Right lobe of liver (tissue), 4 donors: ENCODE measurements at regions not wholly inside any gene's neighbourhood (a gene's known extent, or its start where the extent isn't known, plus 50 kb on each side); places are given as distances from the start of the nearest gene placed in this dataset.
"Not testable (repeated sequence)": the region's sequence is repeated elsewhere in the genome, so short reads cannot be mapped to it uniquely, and the experiment has no call there.

Source experiments
- POLR2A ChIP-seq: fragments of 450-650 bp; IDR thresholded peaks from one replicate; pipeline ENCODE4 v1.6.1; 2017; ENCODE audit warnings: antibody characterized with exemption, mild to moderate bottlenecking
- TF ChIP-seq, protein P1 (sequence below), 4 donors: fragments of 200-600 bp in 3 of 4; fragments of 450-650 bp in 1 of 4; IDR thresholded peaks; one replicate each; pipeline versions ENCODE4 v1.5.1 to v1.8.0; 2016 to 2022; ENCODE audit warnings: antibody characterized with exemption in 4 of 4, mild to moderate bottlenecking in 2 of 4
- donor health status: DM: no; HTN: no; CAD: no.
- donor health status: DM: no; HTN: no; CAD: no.
- donor health status: DM: no; HTN: yes; CAD: no.

DNA sequence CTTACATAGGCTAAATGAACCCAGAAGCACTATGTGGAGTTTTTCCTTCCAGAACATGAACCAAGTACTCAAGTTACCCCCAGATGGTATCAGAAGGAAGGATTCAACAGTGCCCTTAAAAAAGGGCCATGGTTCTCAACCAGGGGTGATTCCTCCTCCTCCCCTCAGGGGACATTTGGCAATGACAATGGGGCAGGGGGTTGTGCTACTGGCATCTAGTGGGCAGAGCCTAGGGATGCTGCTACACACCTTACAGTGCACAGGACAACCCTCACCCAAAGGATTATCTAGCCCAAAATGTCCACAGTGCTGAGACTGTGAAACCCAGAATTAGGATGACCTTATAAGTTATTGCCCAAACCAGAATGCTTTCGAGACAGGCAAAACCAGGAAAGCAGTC is 104.1 kb downstream of the NPIPA5 start:
- TF ChIP-seq POLR2A, result not testable (repeated sequence)
- TF ChIP-seq, protein P1, sequence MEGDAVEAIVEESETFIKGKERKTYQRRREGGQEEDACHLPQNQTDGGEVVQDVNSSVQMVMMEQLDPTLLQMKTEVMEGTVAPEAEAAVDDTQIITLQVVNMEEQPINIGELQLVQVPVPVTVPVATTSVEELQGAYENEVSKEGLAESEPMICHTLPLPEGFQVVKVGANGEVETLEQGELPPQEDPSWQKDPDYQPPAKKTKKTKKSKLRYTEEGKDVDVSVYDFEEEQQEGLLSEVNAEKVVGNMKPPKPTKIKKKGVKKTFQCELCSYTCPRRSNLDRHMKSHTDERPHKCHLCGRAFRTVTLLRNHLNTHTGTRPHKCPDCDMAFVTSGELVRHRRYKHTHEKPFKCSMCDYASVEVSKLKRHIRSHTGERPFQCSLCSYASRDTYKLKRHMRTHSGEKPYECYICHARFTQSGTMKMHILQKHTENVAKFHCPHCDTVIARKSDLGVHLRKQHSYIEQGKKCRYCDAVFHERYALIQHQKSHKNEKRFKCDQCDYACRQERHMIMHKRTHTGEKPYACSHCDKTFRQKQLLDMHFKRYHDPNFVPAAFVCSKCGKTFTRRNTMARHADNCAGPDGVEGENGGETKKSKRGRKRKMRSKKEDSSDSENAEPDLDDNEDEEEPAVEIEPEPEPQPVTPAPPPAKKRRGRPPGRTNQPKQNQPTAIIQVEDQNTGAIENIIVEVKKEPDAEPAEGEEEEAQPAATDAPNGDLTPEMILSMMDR (IDR thresholded peaks at IDR 0.05), result not testable (repeated sequence)
